Neutrophil (primary cell): ENCODE measurements at regions not wholly inside any gene's neighbourhood (a gene's known extent, or its start where the extent isn't known, plus 50 kb on each side); places are given as distances from the start of the nearest gene placed in this dataset.

Source experiments
- H3K27ac ChIP-seq: fragments of 200-600 bp; sonication (generic); 2 replicates; pipeline ENCODE4 v1.5.1; 2016; ENCODE audit warnings: mild to moderate bottlenecking, moderate library complexity
- H3K27me3 ChIP-seq: fragments of 200-600 bp; sonication (generic); 2 replicates; pipeline ENCODE4 v1.6.0; 2016; ENCODE audit warnings: mild to moderate bottlenecking
- H3K36me3 ChIP-seq: fragments of 200-600 bp; sonication (generic); 2 replicates; pipeline ENCODE4 v1.5.1; 2017
- H3K4me1 ChIP-seq, 2 experiments: fragments of 200-600 bp in 1 of 2; sonication (generic) in 1 of 2; 1 replicate in 1 of 2; 2 replicates in 1 of 2; pipeline versions ENCODE4 v1.5.1 to v1.6.1; 2013 to 2016; ENCODE audit warnings: low read depth in 1 of 2, low read length in 1 of 2, mild to moderate bottlenecking in 1 of 2, moderate library complexity in 1 of 2; ENCODE audit not compliant: control insufficient read depth in 1 of 2, insufficient read depth in 1 of 2
- H3K4me3 ChIP-seq, 2 experiments: fragments of 200-600 bp in 1 of 2; sonication (generic) in 1 of 2; 1 replicate in 1 of 2; 2 replicates in 1 of 2; pipeline ENCODE4 v1.5.1; 2013 to 2016; ENCODE audit warnings: low read depth in 1 of 2, low read length in 1 of 2, mild to moderate bottlenecking in 1 of 2, moderate library complexity in 1 of 2
- H3K9me3 ChIP-seq: fragments of 200-600 bp; sonication (generic); 2 replicates; pipeline ENCODE4 v1.5.1; 2016
- TF ChIP-seq, protein P1 (sequence below): fragments of 200-600 bp; sonication (generic); IDR thresholded peaks from 2 replicates; pipeline ENCODE4 v1.5.1; 2016; ENCODE audit warnings: antibody characterized with exemption

DNA sequence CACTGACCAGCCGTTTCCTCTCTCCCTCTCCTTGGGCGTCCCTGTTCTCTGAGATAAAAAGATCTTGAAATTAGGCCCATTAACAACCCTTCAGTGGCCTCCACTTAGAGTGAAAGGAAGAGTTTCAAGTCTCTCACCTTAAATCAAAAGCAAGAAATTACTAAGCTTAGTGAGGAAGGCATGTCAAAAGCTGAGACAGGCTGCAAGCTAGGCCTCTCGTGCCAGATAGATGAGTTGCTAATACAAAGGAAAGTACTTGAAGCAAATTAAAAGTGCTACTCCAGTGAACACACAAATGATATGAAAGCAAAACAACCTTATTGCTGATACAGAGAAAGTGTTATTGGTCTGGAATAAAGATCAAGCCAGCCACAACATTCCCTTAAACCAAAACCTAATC lies 331.3 kb upstream of the SEMA6A start:
- Histone ChIP-seq H3K36me3 (no peaks in the 10 kb centered on the region), H3K4me3 (no peak overlapping the region), H3K27me3 (no peaks in the 10 kb centered on the region), H3K4me1 (no peaks in the 10 kb centered on the region), H3K27ac (no peak overlapping the region), H3K9me3 (no peaks in the 10 kb centered on the region)
- TF ChIP-seq, protein P1, sequence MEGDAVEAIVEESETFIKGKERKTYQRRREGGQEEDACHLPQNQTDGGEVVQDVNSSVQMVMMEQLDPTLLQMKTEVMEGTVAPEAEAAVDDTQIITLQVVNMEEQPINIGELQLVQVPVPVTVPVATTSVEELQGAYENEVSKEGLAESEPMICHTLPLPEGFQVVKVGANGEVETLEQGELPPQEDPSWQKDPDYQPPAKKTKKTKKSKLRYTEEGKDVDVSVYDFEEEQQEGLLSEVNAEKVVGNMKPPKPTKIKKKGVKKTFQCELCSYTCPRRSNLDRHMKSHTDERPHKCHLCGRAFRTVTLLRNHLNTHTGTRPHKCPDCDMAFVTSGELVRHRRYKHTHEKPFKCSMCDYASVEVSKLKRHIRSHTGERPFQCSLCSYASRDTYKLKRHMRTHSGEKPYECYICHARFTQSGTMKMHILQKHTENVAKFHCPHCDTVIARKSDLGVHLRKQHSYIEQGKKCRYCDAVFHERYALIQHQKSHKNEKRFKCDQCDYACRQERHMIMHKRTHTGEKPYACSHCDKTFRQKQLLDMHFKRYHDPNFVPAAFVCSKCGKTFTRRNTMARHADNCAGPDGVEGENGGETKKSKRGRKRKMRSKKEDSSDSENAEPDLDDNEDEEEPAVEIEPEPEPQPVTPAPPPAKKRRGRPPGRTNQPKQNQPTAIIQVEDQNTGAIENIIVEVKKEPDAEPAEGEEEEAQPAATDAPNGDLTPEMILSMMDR: no peak

DNA sequence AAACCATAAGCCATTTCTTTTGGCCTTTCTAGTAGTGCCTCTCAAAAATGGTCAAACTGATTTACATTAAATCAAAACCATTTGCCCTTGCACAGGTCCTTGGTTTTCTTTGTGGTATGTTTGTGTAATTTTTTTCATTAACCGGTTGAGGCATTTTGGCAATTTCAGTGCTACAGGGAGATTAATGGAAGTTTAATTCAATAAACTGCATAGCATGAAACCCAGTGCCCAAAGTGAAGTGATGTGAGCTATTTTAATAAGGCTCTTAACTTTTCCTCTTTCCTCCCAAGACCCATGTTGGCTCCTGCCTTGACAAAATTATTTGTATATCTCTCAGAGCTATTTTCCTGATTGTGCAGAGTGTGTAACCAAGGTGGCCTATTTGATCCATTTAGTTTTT lies 326.2 kb upstream of the SEMA6A start:
- Histone ChIP-seq H3K9me3 (no peaks in the 10 kb centered on the region), H3K27me3 (no peaks in the 10 kb centered on the region), H3K4me3 (no peak overlapping the region), H3K27ac (no peak overlapping the region), H3K36me3 (no peaks in the 10 kb centered on the region), H3K4me1 (no peaks in the 10 kb centered on the region)
- TF ChIP-seq, protein P1: no peak

DNA sequence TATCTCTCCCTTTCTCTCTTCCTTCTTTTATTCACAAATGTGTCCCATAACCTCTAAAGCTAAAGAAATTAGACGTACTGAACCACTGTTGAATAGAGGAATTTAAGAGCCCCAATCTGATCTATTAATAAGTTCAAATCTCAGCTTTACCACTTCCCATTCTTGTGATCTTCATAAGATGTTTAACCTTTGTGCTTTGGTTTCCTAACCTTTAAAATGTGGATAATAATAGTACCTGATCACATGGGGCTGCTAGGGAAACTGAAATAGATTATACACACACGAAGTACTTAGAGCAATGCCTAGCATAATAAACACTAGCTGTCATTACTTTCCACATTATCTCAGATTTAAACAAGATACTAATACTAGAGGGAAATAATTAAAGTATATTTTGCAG lies 324.3 kb upstream of the SEMA6A start:
- Histone ChIP-seq H3K4me3 (no peak overlapping the region), H3K27me3 (no peaks in the 10 kb centered on the region), H3K4me1 (no peaks in the 10 kb centered on the region), H3K27ac (no peak overlapping the region), H3K9me3 (no peaks in the 10 kb centered on the region), H3K36me3 (no peaks in the 10 kb centered on the region)
- TF ChIP-seq, protein P1: no peak

DNA sequence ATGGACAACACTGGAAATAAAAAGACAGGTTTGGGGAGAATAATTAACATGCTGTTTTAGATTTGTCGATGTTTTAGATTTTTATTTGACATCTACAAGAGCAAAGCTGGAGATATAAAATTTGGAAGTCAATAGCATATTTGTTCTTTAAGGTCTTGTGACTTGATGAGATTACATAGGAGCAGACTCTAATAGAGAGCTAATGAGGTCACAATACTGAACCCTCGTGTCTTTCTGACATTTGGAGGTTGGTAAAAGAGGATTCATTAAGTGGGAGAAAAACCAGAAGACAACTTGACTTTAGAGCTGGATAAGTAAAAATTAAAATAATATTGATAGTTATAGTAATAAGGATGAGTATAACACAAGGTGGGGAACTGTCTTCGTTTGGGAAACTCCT lies 322.7 kb upstream of the SEMA6A start:
- H3K27me3 ChIP-seq: no peaks in the 10 kb centered on the region
- H3K27ac ChIP-seq: no peak overlapping the region
- H3K4me3 ChIP-seq: no peak overlapping the region
- no peaks in the 10 kb centered on the region for H3K4me1 ChIP-seq
- no peaks in the 10 kb centered on the region for H3K9me3 ChIP-seq
- TF ChIP-seq, protein P1: no peak
- no peaks in the 10 kb centered on the region for H3K36me3 ChIP-seq

DNA sequence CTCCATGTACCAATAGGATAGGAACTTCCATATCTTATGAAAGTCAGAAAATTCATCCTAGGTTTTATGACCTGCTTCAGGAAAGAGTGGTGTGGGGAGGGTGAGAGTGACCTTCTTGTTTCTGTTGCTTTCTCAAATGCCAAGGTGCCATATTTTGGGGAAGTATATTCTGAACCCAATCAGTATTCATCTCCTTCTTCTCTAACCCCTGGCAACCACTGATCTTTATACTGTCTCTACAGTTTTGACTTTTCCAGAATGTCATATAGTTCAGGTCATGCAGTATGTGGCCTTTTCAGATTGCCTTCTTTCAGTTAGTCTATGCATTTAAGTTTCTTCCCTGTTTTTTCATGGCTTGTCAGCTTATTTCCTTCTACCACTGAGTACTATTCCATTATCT lies 321.4 kb upstream of the SEMA6A start:
- no peak overlapping the region for H3K4me3 ChIP-seq
- H3K36me3 ChIP-seq: no peaks in the 10 kb centered on the region
- no peak overlapping the region for H3K27ac ChIP-seq
- TF ChIP-seq, protein P1: no peak
- no peaks in the 10 kb centered on the region for H3K9me3 ChIP-seq
- H3K4me1 ChIP-seq: no peaks in the 10 kb centered on the region
- no peaks in the 10 kb centered on the region for H3K27me3 ChIP-seq

DNA sequence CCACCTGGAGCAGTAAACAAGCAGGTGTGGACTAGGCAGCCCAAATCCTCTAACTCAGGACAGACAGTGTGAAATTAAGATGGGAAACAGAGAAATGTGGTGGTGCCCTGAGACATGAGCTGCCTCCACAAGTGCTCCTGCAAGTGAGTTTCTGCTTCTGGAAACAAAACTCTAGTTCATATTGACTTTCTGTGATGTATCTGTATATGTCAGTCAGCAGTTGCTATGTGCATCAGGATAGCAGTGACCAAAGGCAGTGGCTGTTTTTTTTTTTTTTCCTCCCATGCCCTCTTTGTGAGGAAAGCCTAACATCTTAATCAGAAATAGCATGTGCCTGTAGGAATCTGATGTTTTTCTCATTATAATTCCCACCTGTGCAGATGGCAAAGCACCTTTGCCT lies 318.4 kb upstream of the SEMA6A start:
- no peak overlapping the region for H3K4me3 ChIP-seq
- H3K27me3 ChIP-seq: no peaks in the 10 kb centered on the region
- no peaks in the 10 kb centered on the region for H3K9me3 ChIP-seq
- H3K36me3 ChIP-seq: no peaks in the 10 kb centered on the region
- no peaks in the 10 kb centered on the region for H3K4me1 ChIP-seq
- no peak overlapping the region for H3K27ac ChIP-seq
- TF ChIP-seq, protein P1: no peak
